Epithelial cell of proximal tubule (primary cell): ENCODE measurements at regions not wholly inside any gene's neighbourhood (a gene's known extent, or its start where the extent isn't known, plus 50 kb on each side); places are given as distances from the start of the nearest gene placed in this dataset.
A peak's percentile ranks its signal among the peaks of the same experiment; 100 is the strongest.

Experiments
- DNase-seq: peaks from one replicate; pipeline ENCODE4 v3.0.0-alpha.2; 2011; ENCODE audit warnings: low read depth
- H3K4me3 ChIP-seq: 2 replicates; pipeline ENCODE4 v1.5.1; 2011; ENCODE audit warnings: low read depth, mild to moderate bottlenecking, low read length
- CTCF ChIP-seq: conservative IDR thresholded peaks from 2 replicates; pipeline ENCODE4 v1.5.1; 2012; ENCODE audit warnings: low read depth, mild to moderate bottlenecking, low read length

GRCh38 chr4:117610706-117611308, 423.5 kb upstream of the NDST3 start:
- H3K4me3 ChIP-seq, result no peak overlapping the region
- TF ChIP-seq CTCF, result no peak
- no peak for DNase-seq

GRCh38 chr4:117621673-117622072, 412.6 kb upstream of the NDST3 start:
- DNase-seq, result no peak
- no peak overlapping the region for H3K4me3 ChIP-seq
- no peak for TF ChIP-seq CTCF

GRCh38 chr4:117623326-117623725, 411.0 kb upstream of the NDST3 start:
- no peak overlapping the region for H3K4me3 ChIP-seq
- DNase-seq, result peak; percentile 7
- no peak for TF ChIP-seq CTCF

- no peak overlapping the region for H3K4me3 ChIP-seq
- TF ChIP-seq CTCF, result no peak
- no peak for DNase-seq
Measured at GRCh38 chr4:117626664-117627063, 407.6 kb upstream of the NDST3 start.

- TF ChIP-seq CTCF, result no peak
- no peak for DNase-seq
- H3K4me3 ChIP-seq, result no peak overlapping the region
Measured at GRCh38 chr4:117634716-117635115, 399.6 kb upstream of the NDST3 start.

GRCh38 chr4:117637347-117637746, 396.9 kb upstream of the NDST3 start:
- H3K4me3 ChIP-seq, result no peak overlapping the region
- no peak for TF ChIP-seq CTCF
- DNase-seq, result no peak

GRCh38 chr4:117640836-117641235, 393.4 kb upstream of the NDST3 start:
- no peak overlapping the region for H3K4me3 ChIP-seq
- TF ChIP-seq CTCF, result no peak
- no peak for DNase-seq
